ENCODE measurements at regions not wholly inside any gene's neighbourhood (a gene's known extent, or its start where the extent isn't known, plus 50 kb on each side); places are given as distances from the start of the nearest gene placed in this dataset.
"Not testable (repeated sequence)": the region's sequence is repeated elsewhere in the genome, so short reads cannot be mapped to it uniquely, and the experiment has no call there.

- DNase-seq (ENCODE audit: extremely low read depth, low read depth, low spot score), result no peak
These were observed 102.2 kb upstream of the EXOC2 start for GRCh38 chr6:795046-795685.

- DNase-seq (ENCODE audit: extremely low read depth, low read depth, low spot score), result no peak
These were observed 100.3 kb upstream of the EXOC2 start for GRCh38 chr6:793261-793660.

DNA sequence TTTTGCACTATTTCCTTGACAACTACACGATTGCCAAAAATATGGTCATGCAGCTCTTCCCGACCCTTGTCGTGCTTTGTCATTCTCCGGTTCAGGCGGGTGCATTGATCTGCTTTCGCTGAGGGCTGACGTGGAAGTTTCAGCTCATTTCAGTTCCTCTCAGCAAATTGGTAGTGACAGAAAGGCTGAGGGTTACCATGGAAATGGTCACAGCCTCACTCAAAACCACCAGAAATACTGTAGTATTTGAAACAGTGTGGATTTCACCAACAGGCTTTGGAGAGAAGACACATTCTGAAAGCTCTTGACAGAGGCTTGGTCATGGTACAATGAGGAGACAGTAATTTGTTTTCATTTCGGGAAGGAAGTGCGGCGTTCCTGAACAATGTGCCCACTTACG lies 99.7 kb upstream of the EXOC2 start:
- no peak for DNase-seq (ENCODE audit: extremely low read depth, low read depth, low spot score)

GRCh38 chr6:788058-788457 lies 95.1 kb upstream of the EXOC2 start:
- no peak for DNase-seq (ENCODE audit: extremely low read depth, low read depth, low spot score)

DNA sequence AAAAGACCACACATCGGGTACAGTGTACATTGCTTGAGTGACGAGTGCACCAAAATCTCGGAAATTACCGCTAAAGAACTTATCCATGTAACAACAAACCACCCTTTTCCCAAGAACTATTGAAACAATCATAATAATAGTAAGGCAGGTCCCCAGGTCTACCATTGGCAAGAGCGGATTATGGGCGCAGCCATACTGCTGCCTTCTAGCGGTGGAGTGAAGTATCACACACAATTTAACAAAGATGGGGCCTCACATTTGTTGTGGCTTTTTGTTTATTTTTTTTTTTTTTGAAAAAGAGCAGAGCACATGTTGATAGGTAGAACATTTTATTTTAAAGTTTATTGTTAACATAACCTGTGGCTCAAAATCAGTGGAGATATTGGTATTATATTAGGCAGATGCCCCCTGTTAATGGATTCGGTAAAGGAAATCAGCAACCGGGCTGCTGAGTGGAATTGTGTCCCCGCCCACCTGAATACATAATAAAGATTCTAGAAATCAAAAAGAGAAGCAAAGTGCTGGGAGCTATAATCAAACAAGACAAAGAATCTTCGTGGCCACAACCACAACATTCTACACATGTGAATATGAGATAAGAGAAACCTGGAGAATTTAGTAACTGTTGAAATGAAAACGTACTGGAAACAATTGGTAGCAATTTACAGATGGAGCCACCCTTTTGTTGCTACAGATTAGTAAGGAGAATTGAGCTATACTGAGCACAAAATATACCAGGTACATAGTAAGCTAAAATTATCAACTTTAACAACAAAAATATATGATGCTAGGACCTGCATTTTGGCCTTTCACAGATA lies 94.2 kb upstream of the EXOC2 start:
- no peak for DNase-seq (ENCODE audit: extremely low read depth, low read depth, low spot score)

- no peak for DNase-seq (ENCODE audit: extremely low read depth, low read depth, low spot score)
These were observed 91.2 kb upstream of the EXOC2 start for GRCh38 chr6:783966-784735.

- DNase-seq (ENCODE audit: extremely low read depth, low read depth, low spot score), result no peak
These were observed 89.2 kb upstream of the EXOC2 start for GRCh38 chr6:782141-782540.

GRCh38 chr6:781350-781961 lies 88.5 kb upstream of the EXOC2 start:
- no peak for DNase-seq (ENCODE audit: extremely low read depth, low read depth, low spot score)

- DNase-seq (ENCODE audit: extremely low read depth, low read depth, low spot score), result no peak
These were observed 87.8 kb upstream of the EXOC2 start for GRCh38 chr6:780706-781105.

DNA sequence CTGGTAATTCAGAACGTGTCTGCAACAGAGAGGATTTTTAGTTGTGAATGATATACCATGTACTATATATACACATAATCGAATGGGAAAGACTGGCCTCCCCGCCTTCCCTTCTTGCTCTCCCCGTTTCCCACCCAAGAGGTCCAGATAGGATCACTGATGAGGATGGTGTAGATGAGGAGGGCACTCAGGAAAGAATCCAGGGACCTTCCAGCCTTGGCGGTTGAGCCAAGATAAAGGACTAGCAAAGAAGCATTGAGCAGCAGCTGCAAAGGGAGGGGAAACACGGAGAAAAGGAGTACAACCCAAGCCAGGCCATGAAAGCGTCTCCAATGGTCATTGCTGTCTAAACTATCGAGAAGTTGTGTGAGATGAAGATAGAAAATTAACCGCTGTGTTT lies 84.0 kb upstream of the EXOC2 start:
- no peak for DNase-seq (ENCODE audit: extremely low read depth, low read depth, low spot score)

DNA sequence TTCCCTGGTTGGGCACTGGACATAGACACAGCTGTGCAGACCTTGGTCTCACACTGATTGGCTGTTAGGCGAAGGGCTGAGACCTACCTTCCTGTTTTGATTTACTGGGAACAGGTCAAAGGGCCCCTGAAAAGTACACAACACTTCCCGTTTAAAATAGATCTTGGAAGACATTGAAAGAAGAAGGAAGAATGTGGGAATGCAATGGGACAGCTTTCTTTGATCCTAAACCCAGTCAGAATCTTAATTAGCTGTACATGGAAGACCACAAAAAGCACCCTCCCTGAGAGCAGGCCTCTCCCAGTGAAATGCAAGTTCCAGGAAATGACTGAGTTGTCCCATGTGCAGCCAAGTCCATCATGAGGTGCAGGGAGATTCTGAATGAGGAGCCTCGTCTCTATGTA lies 83.6 kb upstream of the EXOC2 start:
- no peak for DNase-seq (ENCODE audit: extremely low read depth, low read depth, low spot score)

- DNase-seq (ENCODE audit: extremely low read depth, low read depth, low spot score), result no peak
These were observed 82.9 kb upstream of the EXOC2 start for GRCh38 chr6:775863-776262.

DNA sequence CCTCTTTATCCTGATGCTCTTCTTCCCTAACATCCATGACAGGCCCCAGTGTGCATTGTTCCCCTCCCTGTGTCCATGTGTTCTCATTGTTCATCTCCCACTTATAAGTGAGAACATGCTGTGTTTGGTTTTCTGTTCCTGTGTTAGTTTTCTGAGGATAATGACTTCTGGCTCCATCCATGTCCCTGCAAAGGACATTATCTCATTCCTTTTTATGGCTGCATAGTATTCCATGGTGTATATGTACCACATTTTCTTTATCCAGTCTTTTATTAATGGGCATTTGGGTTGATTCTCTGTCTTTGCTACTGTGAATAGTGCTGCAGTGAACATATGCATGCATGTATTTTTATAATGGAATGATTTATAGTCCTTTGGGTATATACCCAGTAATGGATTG lies 78.7 kb upstream of the EXOC2 start:
- not testable (repeated sequence) for DNase-seq (ENCODE audit: extremely low read depth, low read depth, low spot score)

- DNase-seq (ENCODE audit: extremely low read depth, low read depth, low spot score), result no peak
These were observed 75.0 kb upstream of the EXOC2 start for GRCh38 chr6:767755-768512.

DNA sequence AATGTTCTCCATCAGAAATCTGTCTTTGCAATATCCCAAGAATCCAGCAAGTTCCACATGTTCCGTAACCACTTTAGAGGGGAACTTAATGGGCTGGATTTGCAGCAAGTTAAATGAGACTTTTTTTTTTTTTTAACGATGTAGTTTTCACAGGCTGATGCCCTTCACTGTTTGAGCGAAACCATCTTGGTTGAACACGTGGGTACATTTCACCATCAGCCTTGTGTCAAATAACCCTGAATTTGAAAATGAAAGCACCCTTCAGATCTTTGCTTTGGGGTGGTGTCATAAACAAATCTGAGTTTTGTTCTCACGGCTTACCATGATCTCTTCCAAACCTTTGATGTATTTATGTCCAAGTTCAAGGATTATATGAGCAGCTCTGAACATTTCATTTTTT lies 73.7 kb upstream of the EXOC2 start:
- DNase-seq (ENCODE audit: extremely low read depth, low read depth, low spot score), result no peak

GRCh38 chr6:761997-762396 lies 69.1 kb upstream of the EXOC2 start:
- DNase-seq (ENCODE audit: extremely low read depth, low read depth, low spot score), result no peak

- no peak for DNase-seq (ENCODE audit: extremely low read depth, low read depth, low spot score)
These were observed 68.3 kb upstream of the EXOC2 start for GRCh38 chr6:760982-761955.

DNA sequence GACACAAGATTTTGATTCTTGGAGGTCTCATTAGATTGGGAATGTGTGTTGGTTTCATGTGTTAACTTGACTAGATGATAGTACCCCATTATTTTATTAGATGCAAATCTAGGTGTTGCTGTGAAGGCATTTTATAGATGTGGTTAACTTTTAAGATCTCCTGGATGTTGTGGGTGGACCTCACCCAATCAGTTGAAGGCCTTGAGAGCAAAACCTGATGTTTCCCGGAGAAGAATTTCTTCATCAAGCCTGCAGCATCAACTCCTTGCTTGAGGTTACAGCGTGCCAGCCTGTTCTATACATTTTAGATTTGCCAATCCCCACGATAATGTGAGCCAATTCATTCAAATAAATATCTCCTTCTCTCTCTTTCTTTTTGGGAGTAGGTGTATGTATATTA lies 66.8 kb upstream of the EXOC2 start:
- DNase-seq (ENCODE audit: extremely low read depth, low read depth, low spot score), result no peak

DNA sequence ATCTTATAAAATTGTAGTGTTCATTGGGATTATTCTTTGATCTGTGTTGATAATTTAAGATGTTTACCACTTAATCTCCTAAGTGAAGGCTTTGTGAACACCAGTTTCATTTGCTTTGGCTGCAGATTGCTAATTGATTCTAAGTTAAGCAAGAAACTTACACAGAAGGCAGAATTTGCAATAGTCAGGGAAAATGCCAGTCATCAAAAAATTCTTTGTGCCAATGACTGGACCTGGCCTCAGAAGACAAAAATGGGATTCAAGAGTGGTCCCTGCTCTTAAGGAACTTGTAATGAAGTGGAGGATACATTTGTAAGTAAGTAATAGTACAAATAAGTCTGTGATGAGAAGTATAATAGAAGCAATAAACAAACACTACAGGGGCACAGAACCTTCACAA lies 63.3 kb upstream of the EXOC2 start:
- no peak for DNase-seq (ENCODE audit: extremely low read depth, low read depth, low spot score)

Data from glomerular endothelial cell (primary cell).